ENCODE measurements at regions not wholly inside any gene's neighbourhood (a gene's known extent, or its start where the extent isn't known, plus 50 kb on each side); places are given as distances from the start of the nearest gene placed in this dataset.

GRCh38 chr13:111659219-111659775 is 338.9 kb downstream of the TEX29 start:
- TF ChIP-seq CTCF (IDR thresholded peaks at IDR 0.05; ENCODE audit: borderline replicate concordance, control extremely low read depth, extremely low read depth, insufficient read depth, missing control alignments): no peak
- no peak for DNase-seq (ENCODE audit: low spot score)
- in situ Hi-C loops (cut with MboI; ENCODE audit: low sequenced_read_pairs, unreplicated experiment): no loop called here

GRCh38 chr13:111659842-111660241 is 339.4 kb downstream of the TEX29 start:
- TF ChIP-seq CTCF (IDR thresholded peaks at IDR 0.05; ENCODE audit: borderline replicate concordance, control extremely low read depth, extremely low read depth, insufficient read depth, missing control alignments): no peak
- DNase-seq (ENCODE audit: low spot score): no peak
- in situ Hi-C loops (cut with MboI; ENCODE audit: low sequenced_read_pairs, unreplicated experiment): no loop called here

GRCh38 chr13:111661052-111661451 is 340.6 kb downstream of the TEX29 start:
- DNase-seq (ENCODE audit: low spot score): no peak
- TF ChIP-seq CTCF (IDR thresholded peaks at IDR 0.05; ENCODE audit: borderline replicate concordance, control extremely low read depth, extremely low read depth, insufficient read depth, missing control alignments): no peak
- in situ Hi-C loops (cut with MboI; ENCODE audit: low sequenced_read_pairs, unreplicated experiment): no loop called here

GRCh38 chr13:111661776-111662175 is 341.3 kb downstream of the TEX29 start:
- in situ Hi-C loops (cut with MboI; ENCODE audit: low sequenced_read_pairs, unreplicated experiment): no loop called here
- no peak for TF ChIP-seq CTCF (IDR thresholded peaks at IDR 0.05; ENCODE audit: borderline replicate concordance, control extremely low read depth, extremely low read depth, insufficient read depth, missing control alignments)

GRCh38 chr13:111662451-111662850 is 342.0 kb downstream of the TEX29 start:
- no peak for DNase-seq (ENCODE audit: low spot score)
- TF ChIP-seq CTCF (IDR thresholded peaks at IDR 0.05; ENCODE audit: borderline replicate concordance, control extremely low read depth, extremely low read depth, insufficient read depth, missing control alignments): no peak
- in situ Hi-C loops (cut with MboI; ENCODE audit: low sequenced_read_pairs, unreplicated experiment): no loop called here

More at GRCh38 chr13:111661776-111662175, 341.3 kb downstream of the TEX29 start:
- DNase-seq (ENCODE audit: low spot score): no peak

- no peak for TF ChIP-seq CTCF (IDR thresholded peaks at IDR 0.05; ENCODE audit: borderline replicate concordance, control extremely low read depth, extremely low read depth, insufficient read depth, missing control alignments)
- DNase-seq (ENCODE audit: low spot score): no peak
- in situ Hi-C loops (cut with MboI; ENCODE audit: low sequenced_read_pairs, unreplicated experiment): no loop called here
These were observed 342.5 kb downstream of the TEX29 start for GRCh38 chr13:111662895-111663294.

Measured in GM13976 (cell line).